ENCODE measurements at regions not wholly inside any gene's neighbourhood (a gene's known extent, or its start where the extent isn't known, plus 50 kb on each side); places are given as distances from the start of the nearest gene placed in this dataset.
A peak's percentile ranks its signal among the peaks of the same experiment; 100 is the strongest.

DNA sequence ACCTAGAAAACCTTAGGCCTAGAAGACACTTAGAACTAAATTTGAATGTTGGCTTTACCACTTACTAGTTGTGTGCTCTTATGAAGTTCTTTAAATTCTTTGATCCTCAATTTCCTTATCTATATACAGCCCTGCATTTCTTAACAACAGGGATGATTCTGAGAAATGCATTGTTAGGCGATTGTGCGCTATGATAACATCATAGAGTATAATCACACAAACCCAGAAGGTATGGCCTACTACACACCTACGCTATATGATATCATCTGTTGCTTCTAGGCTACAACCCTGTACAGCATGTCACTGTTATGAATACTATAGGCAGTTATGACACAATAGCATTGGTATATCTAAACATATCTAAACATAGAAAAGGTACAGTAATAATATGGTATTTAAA, 137.4 kb downstream of the CHD1L start:
- no peaks in the 10 kb centered on the region for H3K9me3 ChIP-seq (ENCODE audit: low read depth, low read length)
- H3K27ac ChIP-seq (ENCODE audit: low read depth, low read length): no peak overlapping the region
- no peak for DNase-seq (ENCODE audit: insufficient read length, low spot score, missing footprints)
- H3K4me3 ChIP-seq (ENCODE audit: insufficient read depth, low read length): no peak overlapping the region
- H2AFZ ChIP-seq (ENCODE audit: low read length): no peak overlapping the region
- no peak overlapping the region for H3K4me2 ChIP-seq (ENCODE audit: insufficient read depth, low read length)
- H3K4me1 ChIP-seq (ENCODE audit: insufficient read depth, low read length): no peaks in the 10 kb centered on the region
- no peaks in the 10 kb centered on the region for H3K27me3 ChIP-seq (ENCODE audit: insufficient read depth, low read length)
- H4K20me1 ChIP-seq (ENCODE audit: insufficient read depth, low read length): no peaks in the 10 kb centered on the region
- no peaks in the 10 kb centered on the region for H3K36me3 ChIP-seq (ENCODE audit: insufficient read depth, low read length)
- TF ChIP-seq, protein P1, sequence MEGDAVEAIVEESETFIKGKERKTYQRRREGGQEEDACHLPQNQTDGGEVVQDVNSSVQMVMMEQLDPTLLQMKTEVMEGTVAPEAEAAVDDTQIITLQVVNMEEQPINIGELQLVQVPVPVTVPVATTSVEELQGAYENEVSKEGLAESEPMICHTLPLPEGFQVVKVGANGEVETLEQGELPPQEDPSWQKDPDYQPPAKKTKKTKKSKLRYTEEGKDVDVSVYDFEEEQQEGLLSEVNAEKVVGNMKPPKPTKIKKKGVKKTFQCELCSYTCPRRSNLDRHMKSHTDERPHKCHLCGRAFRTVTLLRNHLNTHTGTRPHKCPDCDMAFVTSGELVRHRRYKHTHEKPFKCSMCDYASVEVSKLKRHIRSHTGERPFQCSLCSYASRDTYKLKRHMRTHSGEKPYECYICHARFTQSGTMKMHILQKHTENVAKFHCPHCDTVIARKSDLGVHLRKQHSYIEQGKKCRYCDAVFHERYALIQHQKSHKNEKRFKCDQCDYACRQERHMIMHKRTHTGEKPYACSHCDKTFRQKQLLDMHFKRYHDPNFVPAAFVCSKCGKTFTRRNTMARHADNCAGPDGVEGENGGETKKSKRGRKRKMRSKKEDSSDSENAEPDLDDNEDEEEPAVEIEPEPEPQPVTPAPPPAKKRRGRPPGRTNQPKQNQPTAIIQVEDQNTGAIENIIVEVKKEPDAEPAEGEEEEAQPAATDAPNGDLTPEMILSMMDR (IDR thresholded peaks at IDR 0.05; ENCODE audit: extremely low read depth, low read depth, low read length): no peak
- no peaks in the 10 kb centered on the region for H3K79me2 ChIP-seq (ENCODE audit: insufficient read depth, low read length)

DNA sequence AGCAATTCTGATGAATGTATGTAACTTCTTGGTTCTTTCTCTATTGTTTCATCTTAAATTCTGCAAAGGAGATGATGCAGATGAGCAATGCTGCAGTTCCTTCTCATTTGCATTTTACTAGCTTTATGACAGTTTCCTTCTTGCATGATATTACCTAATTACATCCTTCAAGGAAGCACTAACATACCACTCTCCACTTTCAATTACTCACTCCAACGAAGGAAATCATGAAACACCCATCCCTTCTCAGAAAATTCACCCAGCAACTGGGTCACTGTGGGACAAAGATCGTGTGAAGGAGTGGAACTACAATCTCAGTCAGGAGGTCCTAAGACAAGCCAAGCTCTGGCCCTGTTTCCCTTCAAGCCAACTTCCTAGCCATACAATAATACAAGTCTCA, 142.3 kb downstream of the CHD1L start:
- no peaks in the 10 kb centered on the region for H3K27me3 ChIP-seq (ENCODE audit: insufficient read depth, low read length)
- TF ChIP-seq, protein P1 (IDR thresholded peaks at IDR 0.05; ENCODE audit: extremely low read depth, low read depth, low read length): no peak
- H3K27ac ChIP-seq (ENCODE audit: low read depth, low read length): no peak overlapping the region
- H3K79me2 ChIP-seq (ENCODE audit: insufficient read depth, low read length): no peaks in the 10 kb centered on the region
- H3K4me3 ChIP-seq (ENCODE audit: insufficient read depth, low read length): no peak overlapping the region
- no peaks in the 10 kb centered on the region for H3K36me3 ChIP-seq (ENCODE audit: insufficient read depth, low read length)
- H4K20me1 ChIP-seq (ENCODE audit: insufficient read depth, low read length): no peaks in the 10 kb centered on the region
- no peaks in the 10 kb centered on the region for H3K9me3 ChIP-seq (ENCODE audit: low read depth, low read length)
- no peak overlapping the region for H2AFZ ChIP-seq (ENCODE audit: low read length)
- no peaks in the 10 kb centered on the region for H3K4me1 ChIP-seq (ENCODE audit: insufficient read depth, low read length)
- no peak for DNase-seq (ENCODE audit: insufficient read length, low spot score, missing footprints)
- H3K4me2 ChIP-seq (ENCODE audit: insufficient read depth, low read length): no peak overlapping the region

DNA sequence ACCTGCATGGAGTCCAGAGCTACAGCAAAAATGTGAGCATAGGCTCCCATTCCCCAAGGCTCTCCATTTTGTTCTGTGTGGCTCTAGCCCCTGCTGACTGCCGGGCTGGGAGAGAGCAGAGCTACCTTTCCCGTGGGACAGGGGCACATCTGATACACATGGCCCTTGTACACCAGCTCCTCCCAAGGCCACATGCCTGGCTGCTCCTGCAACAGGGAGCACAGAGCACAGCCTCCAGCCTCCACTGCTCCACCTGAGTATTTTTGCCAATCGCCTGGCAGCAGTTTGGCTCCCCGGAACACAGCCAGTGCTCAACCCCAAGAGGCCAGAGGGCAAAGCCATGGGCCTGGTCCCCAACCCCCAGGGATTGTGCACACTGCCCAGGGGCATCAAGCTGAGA, 146.5 kb downstream of the CHD1L start:
- no peaks in the 10 kb centered on the region for H3K79me2 ChIP-seq (ENCODE audit: insufficient read depth, low read length)
- TF ChIP-seq, protein P1 (IDR thresholded peaks at IDR 0.05; ENCODE audit: extremely low read depth, low read depth, low read length): no peak
- peak; percentile 43 for DNase-seq (ENCODE audit: insufficient read length, low spot score, missing footprints)
- H3K27me3 ChIP-seq (ENCODE audit: insufficient read depth, low read length): no peaks in the 10 kb centered on the region
- H3K4me2 ChIP-seq (ENCODE audit: insufficient read depth, low read length): no peak overlapping the region
- peak overlapping the region; percentile 73 for H2AFZ ChIP-seq (ENCODE audit: low read length)
- H4K20me1 ChIP-seq (ENCODE audit: insufficient read depth, low read length): no peaks in the 10 kb centered on the region
- no peaks in the 10 kb centered on the region for H3K9me3 ChIP-seq (ENCODE audit: low read depth, low read length)
- no peak overlapping the region for H3K4me3 ChIP-seq (ENCODE audit: insufficient read depth, low read length)
- no peaks in the 10 kb centered on the region for H3K4me1 ChIP-seq (ENCODE audit: insufficient read depth, low read length)
- H3K27ac ChIP-seq (ENCODE audit: low read depth, low read length): no peak overlapping the region
- H3K36me3 ChIP-seq (ENCODE audit: insufficient read depth, low read length): no peaks in the 10 kb centered on the region

DNA sequence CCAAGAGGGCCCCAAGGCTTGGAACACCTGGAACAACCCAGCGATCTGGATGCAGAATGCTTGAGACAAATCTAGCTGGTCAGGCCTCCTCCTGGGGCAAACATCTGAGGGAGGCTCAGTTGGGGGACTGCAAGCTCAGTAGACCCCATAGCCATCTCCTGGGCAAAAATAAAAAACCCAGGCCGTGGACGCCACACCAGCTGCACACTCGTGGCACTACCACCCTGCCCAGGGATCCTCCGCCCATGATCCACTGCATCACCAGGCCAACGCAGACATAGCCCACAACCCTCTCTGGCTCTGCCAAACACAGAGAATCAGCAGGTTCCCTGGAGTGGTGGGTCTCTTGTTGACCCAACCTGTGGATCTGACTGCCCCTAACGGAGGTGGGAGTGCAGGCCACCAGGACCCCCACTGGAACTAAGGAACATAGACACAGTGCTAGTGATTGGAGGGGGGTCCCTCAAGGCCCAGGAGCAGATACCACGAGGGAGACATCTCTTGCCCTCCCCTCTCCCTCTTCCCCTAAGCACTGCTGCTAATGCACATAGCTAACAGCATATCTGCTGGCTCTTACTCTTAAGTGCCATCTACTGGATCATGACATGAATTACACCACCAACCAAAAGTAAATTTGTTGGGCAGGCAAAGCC, 147.2 kb downstream of the CHD1L start:
- TF ChIP-seq, protein P1 (IDR thresholded peaks at IDR 0.05; ENCODE audit: extremely low read depth, low read depth, low read length): peak; percentile 69
- Histone ChIP-seq H3K4me3 (ENCODE audit: insufficient read depth, low read length) (no peak overlapping the region), H3K9me3 (ENCODE audit: low read depth, low read length) (no peaks in the 10 kb centered on the region), H3K27ac (ENCODE audit: low read depth, low read length) (no peak overlapping the region), H3K4me1 (ENCODE audit: insufficient read depth, low read length) (no peaks in the 10 kb centered on the region), H3K79me2 (ENCODE audit: insufficient read depth, low read length) (no peaks in the 10 kb centered on the region), H3K4me2 (ENCODE audit: insufficient read depth, low read length) (no peak overlapping the region), H4K20me1 (ENCODE audit: insufficient read depth, low read length) (no peaks in the 10 kb centered on the region), H3K36me3 (ENCODE audit: insufficient read depth, low read length) (no peaks in the 10 kb centered on the region), H3K27me3 (ENCODE audit: insufficient read depth, low read length) (no peaks in the 10 kb centered on the region), H2AFZ (ENCODE audit: low read length) (peak overlapping the region; percentile 50)
- DNase-seq (ENCODE audit: insufficient read length, low spot score, missing footprints): peak; percentile 83

All from osteoblast (primary cell).